HCT116 (cell line): ENCODE measurements at regions not wholly inside any gene's neighbourhood (a gene's known extent, or its start where the extent isn't known, plus 50 kb on each side); places are given as distances from the start of the nearest gene placed in this dataset.

ENCODE experiments used
- CBX3 ChIP-seq: IDR thresholded peaks from 2 replicates; pipeline ENCODE4 v1.6.1; 2012; ENCODE audit warnings: low read depth
- EZH2 ChIP-seq: fragments of 200-600 bp; sonication (generic); IDR thresholded peaks from 2 replicates; pipeline ENCODE4 v1.6.1; 2017; ENCODE audit warnings: antibody characterized with exemption, mixed run types
- JUND ChIP-seq: IDR thresholded peaks from 2 replicates; pipeline ENCODE4 v1.6.1; 2012
- MAX ChIP-seq: IDR thresholded peaks from 2 replicates; pipeline ENCODE4 v1.6.1; 2012
- POLR2A ChIP-seq: IDR thresholded peaks from 2 replicates; pipeline ENCODE4 v1.7.0; 2011; ENCODE audit warnings: borderline replicate concordance; ENCODE audit not compliant: insufficient read depth, insufficient read length; ENCODE audit errors: extremely low read depth
- REST ChIP-seq: IDR thresholded peaks from 2 replicates; pipeline ENCODE4 v1.6.1; 2012; ENCODE audit warnings: low read depth
- ZFX ChIP-seq: fragments of 450-650 bp; IDR thresholded peaks from 2 replicates; pipeline ENCODE4 v1.6.1; 2017
- ZNF274 ChIP-seq: fragments of 200-500 bp; sonication (Bioruptor generic); IDR thresholded peaks from 2 replicates; pipeline ENCODE4 v1.6.1; 2014; ENCODE audit warnings: mild to moderate bottlenecking, low read depth, low read length, inconsistent platforms
- TF ChIP-seq, protein P1 (sequence below), 3 experiments: fragments of 200-600 bp in 1 of 3; sonication (generic) in 1 of 3; IDR thresholded peaks in 2 of 3; conservative IDR thresholded peaks in 1 of 3; 2 replicates each; pipeline ENCODE4 v1.5.1; 2012 to 2017; ENCODE audit warnings: low read depth in 2 of 3, low read length in 2 of 3, antibody characterized with exemption in 1 of 3, borderline replicate concordance in 1 of 3, control low read depth in 1 of 3, mild to moderate bottlenecking in 1 of 3, mixed read lengths in 1 of 3, mixed run types in 1 of 3, moderate library complexity in 1 of 3; ENCODE audit not compliant: insufficient read depth in 1 of 3

DNA sequence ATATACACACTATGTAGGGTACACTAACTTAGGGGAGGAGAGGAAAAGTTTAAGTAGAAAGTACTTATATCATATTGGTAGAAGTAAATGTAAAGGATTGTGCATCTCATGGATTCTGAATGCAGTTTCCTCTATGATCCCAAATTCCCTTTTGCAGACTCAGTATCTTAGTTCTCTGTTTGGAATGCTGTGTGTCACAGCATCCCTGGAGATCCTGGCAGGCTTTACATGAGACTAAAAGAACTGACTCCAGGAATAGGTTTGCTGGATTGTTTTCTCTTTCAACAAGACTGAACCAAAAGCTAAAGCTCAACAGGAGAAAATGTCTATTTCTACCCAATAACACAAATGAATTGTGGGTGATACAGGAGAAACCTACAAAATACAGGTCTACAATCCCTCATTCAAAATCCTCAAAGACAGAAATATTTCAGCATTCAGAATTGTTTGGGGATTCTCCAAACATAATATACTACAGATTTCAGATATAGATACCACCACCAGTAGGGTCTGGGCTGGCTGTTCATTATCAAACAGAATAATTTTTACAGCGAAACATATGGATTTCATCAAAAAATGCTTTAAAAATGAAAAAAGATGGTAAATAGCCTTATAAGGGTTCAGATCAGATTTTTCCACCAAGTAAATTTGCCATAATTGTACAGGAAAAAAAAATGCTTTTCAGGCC is 324.7 kb upstream of the GRAMD2B start:
- TF ChIP-seq EZH2: no peak
- TF ChIP-seq, protein P1, sequence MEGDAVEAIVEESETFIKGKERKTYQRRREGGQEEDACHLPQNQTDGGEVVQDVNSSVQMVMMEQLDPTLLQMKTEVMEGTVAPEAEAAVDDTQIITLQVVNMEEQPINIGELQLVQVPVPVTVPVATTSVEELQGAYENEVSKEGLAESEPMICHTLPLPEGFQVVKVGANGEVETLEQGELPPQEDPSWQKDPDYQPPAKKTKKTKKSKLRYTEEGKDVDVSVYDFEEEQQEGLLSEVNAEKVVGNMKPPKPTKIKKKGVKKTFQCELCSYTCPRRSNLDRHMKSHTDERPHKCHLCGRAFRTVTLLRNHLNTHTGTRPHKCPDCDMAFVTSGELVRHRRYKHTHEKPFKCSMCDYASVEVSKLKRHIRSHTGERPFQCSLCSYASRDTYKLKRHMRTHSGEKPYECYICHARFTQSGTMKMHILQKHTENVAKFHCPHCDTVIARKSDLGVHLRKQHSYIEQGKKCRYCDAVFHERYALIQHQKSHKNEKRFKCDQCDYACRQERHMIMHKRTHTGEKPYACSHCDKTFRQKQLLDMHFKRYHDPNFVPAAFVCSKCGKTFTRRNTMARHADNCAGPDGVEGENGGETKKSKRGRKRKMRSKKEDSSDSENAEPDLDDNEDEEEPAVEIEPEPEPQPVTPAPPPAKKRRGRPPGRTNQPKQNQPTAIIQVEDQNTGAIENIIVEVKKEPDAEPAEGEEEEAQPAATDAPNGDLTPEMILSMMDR (IDR thresholded peaks at IDR 0.05 in 2 of 3, conservative IDR thresholded peaks at IDR 0.05 in 1 of 3; ENCODE audit: borderline replicate concordance in 1 of 3, insufficient read depth in 1 of 3, low read depth in 2 of 3, low read length in 2 of 3): no peak
- no peak for TF ChIP-seq MAX
- no peak for TF ChIP-seq CBX3
- no peak for TF ChIP-seq ZNF274
- no peak for TF ChIP-seq POLR2A
- no peak for TF ChIP-seq REST
- no peak for TF ChIP-seq ZFX
- TF ChIP-seq JUND: no peak
